Endothelial cell of umbilical vein (primary cell): ENCODE measurements at regions not wholly inside any gene's neighbourhood (a gene's known extent, or its start where the extent isn't known, plus 50 kb on each side); places are given as distances from the start of the nearest gene placed in this dataset.

Source experiments
- BruUV-seq: library from RNA; stranded (reverse); fragments of 400-500 nt; replicated peaks from 2 replicates; lab custom pipeline; 2021; lab: Mats Ljungman, UMichigan
- CTCF ChIA-PET: fragments of 300-600, 350-600 bp; sonication (Branson Sonifier 250); formaldehyde crosslinking; loops from one replicate; lab custom pipeline; 2021; ENCODE audit warnings: antibody characterized with exemption, inconsistent platforms; lab: Charles Lee
- POLR2A ChIA-PET: fragments of 300-600, 350-600 bp; sonication (Branson Sonifier 250); formaldehyde crosslinking; loops from one replicate; lab custom pipeline; 2021; ENCODE audit warnings: antibody characterized with exemption, inconsistent platforms; lab: Charles Lee
- DNase-seq: peaks from one replicate; pipeline ENCODE4 v3.0.0-alpha.2; 2011; ENCODE audit warnings: low read depth, low spot score
- FAIRE-seq: peaks from 2 replicates; lab custom pipeline; 2011; peaks lifted over from hg19 to GRCh38; lab: Jason Lieb, UNC
- H2AFZ ChIP-seq: 2 replicates; pipeline ENCODE4 v1.6.0; 2012; ENCODE audit warnings: low read depth, low read length, control low read depth, inconsistent platforms
- H3K27ac ChIP-seq: 2 replicates; pipeline ENCODE4 v1.5.1; 2011; ENCODE audit warnings: low read depth, mild to moderate bottlenecking, control low read depth, low read length, moderate library complexity; ENCODE audit not compliant: insufficient read depth
- H3K27me3 ChIP-seq, 2 experiments: 2 replicates each; pipeline versions ENCODE4 v1.6.0 to v1.6.1; 2011; ENCODE audit warnings: low read length in 2 of 2, mixed read lengths in 1 of 2; ENCODE audit not compliant: control insufficient read depth in 2 of 2, insufficient read depth in 2 of 2
- H3K36me3 ChIP-seq, 2 experiments: 2 replicates in 1 of 2; 3 replicates in 1 of 2; pipeline ENCODE4 v1.5.1; 2011; ENCODE audit warnings: low read length in 2 of 2, mild to moderate bottlenecking in 1 of 2, moderate library complexity in 1 of 2; ENCODE audit not compliant: control insufficient read depth in 2 of 2, insufficient read depth in 2 of 2; ENCODE audit errors: extremely low read depth in 1 of 2
- H3K4me1 ChIP-seq: 3 replicates; pipeline ENCODE4 v1.5.1; 2011; ENCODE audit warnings: mild to moderate bottlenecking, low read length; ENCODE audit not compliant: control insufficient read depth, insufficient read depth; ENCODE audit errors: extremely low read depth
- H3K4me2 ChIP-seq: 2 replicates; pipeline ENCODE4 v1.6.1; 2011; ENCODE audit warnings: low read length, control low read depth, mixed read lengths; ENCODE audit not compliant: insufficient read depth
- H3K4me3 ChIP-seq, 3 experiments: fragments of 200-600 bp in 1 of 3; sonication (generic), shearing (Covaris generic) in 1 of 3; replicated peaks in 1 of 3; 2 replicates each; pipeline ENCODE4 v1.5.1; 2011 to 2016; ENCODE audit warnings: control low read depth in 3 of 3, low read length in 3 of 3, mild to moderate bottlenecking in 2 of 3, inconsistent platforms in 1 of 3, low read depth in 1 of 3, moderate library complexity in 1 of 3; ENCODE audit not compliant: insufficient read depth in 1 of 3
- H3K79me2 ChIP-seq: 2 replicates; pipeline ENCODE4 v1.6.0; 2012; ENCODE audit warnings: low read length, inconsistent platforms; ENCODE audit not compliant: control insufficient read depth, insufficient read depth
- H3K9ac ChIP-seq: replicated peaks from 2 replicates; pipeline ENCODE3; 2011; ENCODE audit warnings: low read length, control low read depth; ENCODE audit not compliant: insufficient read depth; ENCODE audit errors: extremely low read depth
- H3K9me1 ChIP-seq: replicated peaks from 3 replicates; pipeline ENCODE4 v1.6.0; 2011; ENCODE audit warnings: mild to moderate bottlenecking, low read length; ENCODE audit not compliant: control insufficient read depth, insufficient read depth; ENCODE audit errors: extremely low read depth
- H3K9me3 ChIP-seq: replicated peaks from 2 replicates; pipeline ENCODE4 v1.5.1; 2012; ENCODE audit warnings: low read length, inconsistent platforms; ENCODE audit not compliant: control insufficient read depth, insufficient read depth
- H4K20me1 ChIP-seq: replicated peaks from 2 replicates; pipeline ENCODE3; 2011; ENCODE audit warnings: mild to moderate bottlenecking, low read length; ENCODE audit not compliant: control insufficient read depth, insufficient read depth; ENCODE audit errors: extremely low read depth
- EZH2 ChIP-seq: IDR thresholded peaks from 2 replicates; pipeline ENCODE4 v1.6.1; 2012; ENCODE audit warnings: borderline replicate concordance, low read depth, mild to moderate bottlenecking, moderate library complexity, low read length, inconsistent platforms; ENCODE audit not compliant: severe bottlenecking
- FOS ChIP-seq: IDR thresholded peaks from 2 replicates; pipeline ENCODE4 v1.6.1; 2011; ENCODE audit warnings: mild to moderate bottlenecking, low read length, moderate library complexity, borderline replicate concordance; ENCODE audit not compliant: insufficient read depth
- GATA2 ChIP-seq: IDR thresholded peaks from 2 replicates; pipeline ENCODE4 v1.7.0; 2011; ENCODE audit warnings: low read depth, mild to moderate bottlenecking, moderate library complexity, mixed read lengths, low read length; ENCODE audit not compliant: insufficient read length, insufficient read depth
- JUN ChIP-seq: IDR thresholded peaks from 2 replicates; pipeline ENCODE4 v1.6.1; 2011; ENCODE audit warnings: borderline replicate concordance, low read depth; ENCODE audit not compliant: insufficient read length, insufficient read depth
- MYC ChIP-seq: IDR thresholded peaks from one replicate; pipeline ENCODE4 v1.6.1; 2011; ENCODE audit warnings: mild to moderate bottlenecking, low read depth, low read length
- POLR2A ChIP-seq: IDR thresholded peaks from 2 replicates; pipeline ENCODE4 v1.6.1; 2012; ENCODE audit warnings: low read depth, mild to moderate bottlenecking, control low read depth, low read length
- POLR2AphosphoS5 ChIP-seq: IDR thresholded peaks from 2 replicates; pipeline ENCODE4 v1.6.1; 2012; ENCODE audit warnings: low read depth, mild to moderate bottlenecking, control low read depth, low read length, moderate library complexity; ENCODE audit not compliant: insufficient read depth
- dilution Hi-C: fragments of 300-500 bp; cut with MboI; formaldehyde crosslinking; loops from one replicate; pipeline ENCODE4 v1.15.0; 2019; ENCODE audit warnings: low sequenced_read_pairs; ENCODE audit not compliant: extremely low pct_ligation_motif_present
- intact Hi-C: fragments of 100-400 bp; cut with micrococcal nuclease; formaldehyde crosslinking; loops from one replicate; pipeline ENCODE4 v1.10.0; 2022
- TF ChIP-seq, protein P1 (sequence below): IDR thresholded peaks from 2 replicates; pipeline ENCODE4 v1.6.1; 2011; ENCODE audit not compliant: insufficient read depth, insufficient read length
- TF ChIP-seq, protein P2 (sequence below), 2 donors: IDR thresholded peaks; 1 replicate in 1 of 2; 2 replicates in 1 of 2; pipeline ENCODE4 v1.5.1; 2011; ENCODE audit warnings: low read length in 2 of 2, mild to moderate bottlenecking in 2 of 2, moderate library complexity in 2 of 2, control low read depth in 1 of 2, inconsistent platforms in 1 of 2, low read depth in 1 of 2; ENCODE audit not compliant: insufficient read depth in 1 of 2; ENCODE audit errors: extremely low read depth in 1 of 2

DNA sequence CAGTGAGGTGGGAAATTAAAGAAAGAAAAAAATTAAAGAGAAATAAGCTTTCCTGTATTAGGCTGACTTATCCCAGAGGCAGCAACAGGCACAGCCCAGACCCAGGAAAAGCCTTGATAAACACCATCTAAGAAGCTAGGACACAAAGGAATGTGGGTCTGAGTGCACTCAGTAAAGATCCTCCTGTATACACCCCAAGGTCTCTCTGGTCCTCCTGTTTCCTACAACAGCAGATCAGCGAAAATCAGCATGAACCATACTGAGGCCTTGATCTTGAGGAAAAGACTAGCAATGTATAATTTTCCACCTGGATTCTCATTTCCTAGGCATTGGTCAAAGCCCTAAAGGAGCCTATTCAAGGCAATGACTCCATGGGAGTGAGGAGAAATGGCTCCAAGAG, 486.3 kb upstream of the CCDC196 start:
- TF ChIP-seq, protein P1, sequence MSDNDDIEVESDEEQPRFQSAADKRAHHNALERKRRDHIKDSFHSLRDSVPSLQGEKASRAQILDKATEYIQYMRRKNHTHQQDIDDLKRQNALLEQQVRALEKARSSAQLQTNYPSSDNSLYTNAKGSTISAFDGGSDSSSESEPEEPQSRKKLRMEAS, result no peak
- TF ChIP-seq GATA2 (no peak), FOS (no peak), POLR2A (no peak), EZH2 (no peak), JUN (no peak), MYC (no peak), POLR2AphosphoS5 (no peak)
- TF ChIP-seq, protein P2, sequence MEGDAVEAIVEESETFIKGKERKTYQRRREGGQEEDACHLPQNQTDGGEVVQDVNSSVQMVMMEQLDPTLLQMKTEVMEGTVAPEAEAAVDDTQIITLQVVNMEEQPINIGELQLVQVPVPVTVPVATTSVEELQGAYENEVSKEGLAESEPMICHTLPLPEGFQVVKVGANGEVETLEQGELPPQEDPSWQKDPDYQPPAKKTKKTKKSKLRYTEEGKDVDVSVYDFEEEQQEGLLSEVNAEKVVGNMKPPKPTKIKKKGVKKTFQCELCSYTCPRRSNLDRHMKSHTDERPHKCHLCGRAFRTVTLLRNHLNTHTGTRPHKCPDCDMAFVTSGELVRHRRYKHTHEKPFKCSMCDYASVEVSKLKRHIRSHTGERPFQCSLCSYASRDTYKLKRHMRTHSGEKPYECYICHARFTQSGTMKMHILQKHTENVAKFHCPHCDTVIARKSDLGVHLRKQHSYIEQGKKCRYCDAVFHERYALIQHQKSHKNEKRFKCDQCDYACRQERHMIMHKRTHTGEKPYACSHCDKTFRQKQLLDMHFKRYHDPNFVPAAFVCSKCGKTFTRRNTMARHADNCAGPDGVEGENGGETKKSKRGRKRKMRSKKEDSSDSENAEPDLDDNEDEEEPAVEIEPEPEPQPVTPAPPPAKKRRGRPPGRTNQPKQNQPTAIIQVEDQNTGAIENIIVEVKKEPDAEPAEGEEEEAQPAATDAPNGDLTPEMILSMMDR (IDR thresholded peaks at IDR 0.05; ENCODE audit: extremely low read depth in 1 of 2, insufficient read depth in 1 of 2, low read depth in 1 of 2, low read length in 2 of 2), result no peak
- DNase-seq (no peak), FAIRE-seq (no peak)
- H3K9ac ChIP-seq, result no peak overlapping the region
- H3K4me1 ChIP-seq, result no peaks in the 10 kb centered on the region
- BruUV-seq, result no TSS peak
- H2AFZ ChIP-seq, result no peak overlapping the region
- ChIA-PET CTCF (no interaction called here), POLR2A (no interaction called here)
- no peak overlapping the region for H3K4me2 ChIP-seq
- no peaks in the 10 kb centered on the region for H3K9me3 ChIP-seq
- no peak overlapping the region for H3K4me3 ChIP-seq
- dilution Hi-C loops, result no loop called here
- no peaks in the 10 kb centered on the region for H3K36me3 ChIP-seq
- intact Hi-C loops, result no loop called here
- H3K27ac ChIP-seq, result no peak overlapping the region
- no peaks in the 10 kb centered on the region for H3K79me2 ChIP-seq
- no peaks in the 10 kb centered on the region for H4K20me1 ChIP-seq
- H3K27me3 ChIP-seq, result no peaks in the 10 kb centered on the region
- no peaks in the 10 kb centered on the region for H3K9me1 ChIP-seq
